Retina (tissue), 1 donor: ENCODE measurements at regions not wholly inside any gene's neighbourhood (a gene's known extent, or its start where the extent isn't known, plus 50 kb on each side); places are given as distances from the start of the nearest gene placed in this dataset.

ENCODE experiments used
- DNase-seq: peaks from one replicate; pipeline ENCODE4 v3.0.0-alpha.2; 2016

DNA sequence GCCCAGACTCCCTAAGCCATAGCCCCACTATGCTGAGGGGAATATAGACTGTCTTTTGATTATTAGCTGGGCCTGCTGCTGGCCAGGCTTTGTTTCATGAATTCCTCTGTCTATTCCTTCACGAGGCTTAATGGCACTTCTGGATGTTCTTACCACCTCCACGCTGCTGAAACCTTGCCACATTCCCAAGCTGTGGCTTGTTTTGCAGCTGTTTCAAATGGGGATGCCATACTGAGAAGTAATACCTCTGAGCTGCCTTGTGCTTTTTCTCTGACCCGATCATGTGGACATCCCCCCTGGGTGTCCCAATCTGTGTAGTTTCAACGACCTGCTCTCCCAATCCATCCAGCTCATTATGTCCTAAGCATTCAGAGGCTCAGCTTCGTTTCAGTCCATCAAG, 114.1 kb downstream of the ICOS start:
- DNase-seq: no peak

- no peak for DNase-seq
Measured at GRCh38 chr2:204051476-204051875, 114.9 kb downstream of the ICOS start.

DNA sequence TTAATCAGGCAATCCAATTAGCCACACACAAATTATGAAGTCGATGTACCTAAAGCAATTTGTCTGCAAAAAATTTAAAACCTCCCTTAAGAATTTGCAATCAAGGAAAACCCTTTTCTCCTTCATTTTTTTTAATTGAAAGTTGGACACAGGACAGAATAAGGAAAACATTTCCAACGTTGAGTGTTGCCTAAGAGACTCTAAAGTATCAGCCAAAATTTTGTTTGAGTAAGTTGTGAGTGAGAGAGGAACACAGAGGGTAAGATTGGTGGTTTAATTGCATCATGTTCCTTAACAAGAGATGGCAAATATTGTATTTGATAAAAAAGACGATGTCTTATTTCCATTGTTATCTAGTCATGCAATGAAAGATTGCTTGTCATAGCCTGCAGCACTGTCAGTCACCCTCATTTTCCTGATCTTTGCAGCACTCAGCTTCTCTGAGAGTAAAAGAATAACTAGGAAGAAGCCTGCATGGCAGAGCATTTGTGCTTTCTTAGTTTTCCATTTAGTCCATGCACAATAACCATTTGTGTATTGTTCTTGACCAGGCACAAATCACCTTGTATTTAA, 115.5 kb downstream of the ICOS start:
- DNase-seq: peak; percentile 38

DNA sequence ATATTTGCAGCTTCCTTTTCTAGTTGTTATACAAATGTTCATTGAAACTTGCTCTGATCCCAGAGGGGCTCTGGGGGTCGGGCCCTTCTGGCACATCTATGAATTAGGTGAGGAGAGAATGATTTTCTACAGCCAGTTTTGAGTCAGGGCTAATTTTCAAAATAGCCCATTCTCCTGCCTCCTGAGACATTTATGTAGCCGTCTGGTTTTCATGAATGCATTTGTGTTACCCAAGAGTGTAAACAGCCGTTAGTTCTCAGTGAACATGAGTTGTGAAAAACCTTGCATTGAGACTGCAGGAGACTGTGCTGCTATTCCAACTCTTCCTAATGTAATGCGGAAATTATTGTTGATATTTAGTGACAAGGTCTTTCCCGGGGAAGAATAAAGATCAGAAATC, 122.5 kb downstream of the ICOS start:
- no peak for DNase-seq

DNA sequence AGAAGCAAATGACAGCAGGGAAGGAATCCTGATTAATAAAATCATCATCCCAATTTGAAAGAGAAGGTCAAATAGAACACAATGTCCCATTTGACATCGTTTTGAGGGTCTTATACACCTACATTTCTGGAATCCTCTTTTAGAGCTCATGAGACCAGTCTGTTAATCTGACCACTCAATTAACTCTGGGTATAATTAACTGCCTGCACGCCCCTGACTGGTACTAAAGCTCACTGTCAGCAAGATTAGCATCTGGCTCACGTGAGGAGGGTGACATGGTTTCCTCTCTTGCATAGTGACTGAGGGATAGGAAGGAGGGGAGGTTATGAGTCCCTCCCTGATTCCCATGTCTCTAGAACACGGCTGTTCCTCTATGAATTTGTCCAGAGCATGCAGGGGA, 124.3 kb downstream of the ICOS start:
- DNase-seq: peak; percentile 66

- no peak for DNase-seq
Measured at GRCh38 chr2:204061241-204061640, 124.7 kb downstream of the ICOS start.

- DNase-seq: no peak
Measured at GRCh38 chr2:204064119-204064518, 127.6 kb downstream of the ICOS start.

DNA sequence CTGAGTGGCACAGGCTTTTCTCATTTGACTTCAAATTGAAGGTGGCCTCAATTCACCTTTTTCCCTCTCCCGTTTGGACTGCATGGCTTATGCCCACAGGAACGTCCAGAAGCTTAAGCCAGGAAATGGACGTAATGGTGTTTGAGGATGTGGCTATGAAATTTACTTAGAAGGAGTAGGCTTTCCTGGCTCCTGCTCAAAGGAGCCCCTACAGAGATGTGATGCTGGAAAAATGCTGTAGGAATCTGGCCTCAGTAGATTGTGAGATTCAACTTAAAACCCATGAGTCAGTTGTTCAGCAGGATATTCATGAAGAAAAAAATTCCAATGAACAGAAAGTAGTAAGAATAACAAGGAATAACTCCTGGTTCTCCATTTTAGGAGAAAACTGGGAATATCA, 129.0 kb downstream of the ICOS start:
- DNase-seq: no peak

DNA sequence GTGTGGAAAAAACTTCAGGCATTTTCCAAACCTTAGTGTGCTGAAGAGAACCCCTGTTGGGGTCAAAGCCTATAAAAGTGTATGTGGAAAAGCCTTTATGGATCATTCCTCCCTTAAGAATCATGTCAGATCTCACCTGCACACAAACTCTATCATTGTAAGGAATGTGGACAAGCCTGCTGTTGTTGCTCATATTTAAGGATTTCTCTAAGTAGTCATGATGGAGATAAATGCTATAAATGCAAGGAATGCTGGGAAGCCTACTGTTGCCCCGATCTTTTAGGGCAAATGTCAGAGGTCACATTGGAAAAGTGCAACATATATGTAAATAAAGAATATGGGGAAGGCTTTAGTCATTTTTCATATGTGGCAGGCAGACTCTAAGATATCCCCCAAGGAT, 129.5 kb downstream of the ICOS start:
- no peak for DNase-seq

GRCh38 chr2:204069804-204070203, 133.2 kb downstream of the ICOS start:
- no peak for DNase-seq

GRCh38 chr2:204072443-204073324, 136.1 kb downstream of the ICOS start:
- DNase-seq: no peak

- no peak for DNase-seq
Measured at GRCh38 chr2:204074456-204074855, 137.9 kb downstream of the ICOS start.

DNA sequence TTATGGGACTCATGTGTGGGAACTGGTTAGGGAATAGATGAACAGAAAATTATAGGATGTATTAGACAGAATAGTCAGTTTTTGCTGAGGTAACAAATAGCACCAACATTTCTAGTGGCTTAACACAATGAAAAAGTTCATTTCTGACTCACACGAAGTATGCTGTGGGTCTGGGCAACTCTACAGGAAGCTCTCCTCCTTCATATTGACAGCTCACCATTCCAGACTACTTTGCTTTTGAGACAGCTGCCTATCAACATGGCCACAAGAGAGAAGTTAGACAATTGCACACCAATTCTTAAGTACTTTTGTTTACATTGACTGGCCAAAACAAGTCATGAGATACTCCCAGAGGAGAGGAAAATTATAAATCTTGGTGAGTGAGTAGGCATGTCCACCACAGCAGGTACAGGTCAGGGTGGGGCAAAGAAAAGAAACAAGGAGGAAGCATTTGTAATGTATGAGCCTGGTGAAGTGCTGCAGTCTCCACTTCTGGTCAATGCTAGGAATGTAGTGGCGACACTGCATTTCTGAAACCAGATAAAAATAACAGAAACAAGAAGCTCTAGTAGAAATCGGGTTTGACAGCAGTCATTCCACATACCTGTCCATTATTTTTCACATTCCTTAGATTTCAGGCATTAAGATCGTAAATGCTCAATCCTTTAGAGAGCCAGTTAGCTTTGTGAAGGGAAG, 141.6 kb downstream of the ICOS start:
- no peak for DNase-seq

DNA sequence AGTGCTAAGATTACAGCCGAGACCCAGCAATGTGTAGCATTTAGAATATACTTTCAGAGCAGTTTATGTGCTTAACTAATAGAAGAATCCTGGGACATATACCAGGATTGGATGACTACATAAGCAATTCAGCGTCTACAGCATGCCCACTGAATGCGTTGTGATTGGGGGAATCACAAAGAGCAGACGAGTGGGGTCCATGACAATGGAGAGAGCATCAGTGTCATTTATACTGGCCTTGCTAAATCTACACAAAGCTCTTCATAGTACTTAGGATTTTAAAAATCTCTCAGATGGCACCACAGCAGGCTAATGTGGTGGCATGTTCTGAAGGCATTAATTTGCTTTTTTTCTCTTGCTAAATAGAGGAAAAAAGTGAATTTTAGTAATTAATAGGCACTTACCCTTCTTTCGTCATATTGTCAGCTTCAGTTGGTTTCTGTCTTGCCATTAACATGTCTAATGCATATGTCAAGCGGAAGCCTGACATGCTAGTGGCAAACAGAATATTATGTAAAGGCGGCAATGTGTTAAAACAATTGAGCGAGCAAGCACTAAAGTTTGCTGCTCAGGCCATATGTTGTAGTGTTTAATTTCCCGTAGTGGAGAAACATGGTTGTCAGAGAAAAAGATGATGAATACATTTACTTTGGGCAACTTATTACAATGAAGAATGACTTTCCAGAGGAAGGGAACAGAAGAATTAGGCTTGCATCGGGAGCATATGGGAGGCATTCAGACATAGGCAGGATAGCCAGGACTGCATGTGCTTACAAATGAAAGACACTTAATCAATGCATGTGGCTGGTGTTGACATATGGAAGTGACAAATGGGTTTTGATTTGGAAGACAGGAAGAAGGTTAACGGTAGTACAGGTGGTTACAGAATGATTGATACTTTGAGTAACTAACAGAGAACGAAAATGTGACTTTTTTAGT, 145.2 kb downstream of the ICOS start:
- peak; percentile 28 for DNase-seq

DNA sequence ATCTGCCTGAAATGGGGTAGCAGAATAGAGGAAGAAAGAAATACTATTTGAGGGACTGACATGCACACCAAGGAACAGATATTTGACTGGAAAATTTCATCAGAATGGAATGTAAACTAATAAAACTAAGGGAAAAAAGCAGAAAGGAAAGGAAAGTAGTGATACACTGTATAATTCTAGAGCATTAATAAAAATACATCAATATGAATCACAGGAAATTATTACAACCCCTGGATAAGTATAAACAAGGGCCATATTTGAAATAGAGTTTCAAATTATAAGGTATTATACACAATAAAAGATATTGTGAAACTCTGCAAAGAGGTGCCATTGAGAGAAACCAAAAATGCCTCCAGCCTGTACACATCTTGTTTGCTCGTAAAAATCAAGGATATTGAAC, 149.6 kb downstream of the ICOS start:
- DNase-seq: no peak

GRCh38 chr2:204089105-204089504, 152.5 kb downstream of the ICOS start:
- DNase-seq: no peak

- DNase-seq: no peak
Measured at GRCh38 chr2:204089574-204089973, 153.0 kb downstream of the ICOS start.

GRCh38 chr2:204090021-204090420, 153.5 kb downstream of the ICOS start:
- no peak for DNase-seq

- DNase-seq: no peak
Measured at GRCh38 chr2:204104811-204105210, 168.2 kb downstream of the ICOS start.

- DNase-seq: peak; percentile 48
Measured at GRCh38 chr2:204108330-204108751, 171.8 kb downstream of the ICOS start.

DNA sequence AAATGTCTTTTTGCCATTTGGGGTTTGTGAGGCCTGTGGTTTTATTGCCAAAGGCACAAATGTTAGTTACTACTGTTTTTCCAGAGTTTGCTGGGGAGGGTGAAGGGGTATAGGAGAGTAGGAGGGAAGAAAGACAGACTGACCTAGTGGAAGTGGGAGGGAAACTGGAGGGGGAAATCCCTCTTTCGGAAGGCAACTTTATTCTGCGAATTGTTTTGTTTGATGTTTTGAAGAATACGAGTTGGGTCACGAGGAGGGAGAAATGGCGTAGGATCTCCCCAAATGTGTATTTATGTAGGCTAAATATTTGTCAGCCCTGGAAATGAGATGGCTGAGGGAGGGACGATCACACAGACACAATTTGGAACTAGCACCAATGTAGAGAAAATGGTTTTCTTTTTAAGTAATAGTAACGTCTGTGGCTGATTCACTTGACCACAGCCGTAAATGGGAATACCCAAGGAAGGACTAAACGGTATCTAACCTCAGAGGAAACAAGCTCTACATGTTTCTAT, 172.3 kb downstream of the ICOS start:
- DNase-seq: no peak

- DNase-seq: no peak
Measured at GRCh38 chr2:204109681-204110080, 173.1 kb downstream of the ICOS start.

GRCh38 chr2:204110338-204110741, 173.8 kb downstream of the ICOS start:
- DNase-seq: no peak
